GM04503 (cell line): ENCODE measurements at regions not wholly inside any gene's neighbourhood (a gene's known extent, or its start where the extent isn't known, plus 50 kb on each side); places are given as distances from the start of the nearest gene placed in this dataset.
"Not testable (repeated sequence)": the region's sequence is repeated elsewhere in the genome, so short reads cannot be mapped to it uniquely, and the experiment has no call there.

Source experiments
- DNase-seq: peaks from one replicate; pipeline ENCODE4 v3.0.0-alpha.2; 2012; ENCODE audit warnings: low read depth

GRCh38 chr4:114034189-114034588 lies 54.7 kb upstream of the ARSJ start:
- no peak for DNase-seq

- no peak for DNase-seq
Measured at GRCh38 chr4:114036426-114036825, 57.0 kb upstream of the ARSJ start.

GRCh38 chr4:114036864-114037263 lies 57.4 kb upstream of the ARSJ start:
- no peak for DNase-seq

- no peak for DNase-seq
Measured at GRCh38 chr4:114037988-114038387, 58.5 kb upstream of the ARSJ start.

GRCh38 chr4:114038762-114039387 lies 59.4 kb upstream of the ARSJ start:
- DNase-seq: no peak

- no peak for DNase-seq
Measured at GRCh38 chr4:114040319-114041116, 61.1 kb upstream of the ARSJ start.

GRCh38 chr4:114041117-114041475 lies 61.6 kb upstream of the ARSJ start:
- DNase-seq: no peak

GRCh38 chr4:114043116-114043515 lies 63.7 kb upstream of the ARSJ start:
- no peak for DNase-seq

GRCh38 chr4:114044351-114044750 lies 64.9 kb upstream of the ARSJ start:
- not testable (repeated sequence) for DNase-seq

- DNase-seq: no peak
Measured at GRCh38 chr4:114046331-114046730, 66.9 kb upstream of the ARSJ start.

GRCh38 chr4:114048154-114048553 lies 68.7 kb upstream of the ARSJ start:
- DNase-seq: not testable (repeated sequence)

GRCh38 chr4:114052227-114052626 lies 72.8 kb upstream of the ARSJ start:
- DNase-seq: no peak

- DNase-seq: no peak
Measured at GRCh38 chr4:114056599-114056998, 77.2 kb upstream of the ARSJ start.

GRCh38 chr4:114057746-114058145 lies 78.3 kb upstream of the ARSJ start:
- no peak for DNase-seq

GRCh38 chr4:114062499-114062898 lies 83.1 kb upstream of the ARSJ start:
- DNase-seq: no peak

- no peak for DNase-seq
Measured at GRCh38 chr4:114072781-114073180, 93.3 kb upstream of the ARSJ start.

GRCh38 chr4:114076899-114077570 lies 97.6 kb upstream of the ARSJ start:
- no peak for DNase-seq

- peak; percentile 86 for DNase-seq
Measured at GRCh38 chr4:114077610-114078009, 98.2 kb upstream of the ARSJ start.

GRCh38 chr4:114078636-114079035 lies 99.2 kb upstream of the ARSJ start:
- DNase-seq: no peak

- DNase-seq: no peak
Measured at GRCh38 chr4:114081783-114082182, 102.3 kb upstream of the ARSJ start.

GRCh38 chr4:114082348-114082747 lies 102.9 kb upstream of the ARSJ start:
- DNase-seq: no peak

- DNase-seq: no peak
Measured at GRCh38 chr4:114085611-114086345, 106.3 kb upstream of the ARSJ start.
